ENCODE measurements at regions not wholly inside any gene's neighbourhood (a gene's known extent, or its start where the extent isn't known, plus 50 kb on each side); places are given as distances from the start of the nearest gene placed in this dataset.

DNA sequence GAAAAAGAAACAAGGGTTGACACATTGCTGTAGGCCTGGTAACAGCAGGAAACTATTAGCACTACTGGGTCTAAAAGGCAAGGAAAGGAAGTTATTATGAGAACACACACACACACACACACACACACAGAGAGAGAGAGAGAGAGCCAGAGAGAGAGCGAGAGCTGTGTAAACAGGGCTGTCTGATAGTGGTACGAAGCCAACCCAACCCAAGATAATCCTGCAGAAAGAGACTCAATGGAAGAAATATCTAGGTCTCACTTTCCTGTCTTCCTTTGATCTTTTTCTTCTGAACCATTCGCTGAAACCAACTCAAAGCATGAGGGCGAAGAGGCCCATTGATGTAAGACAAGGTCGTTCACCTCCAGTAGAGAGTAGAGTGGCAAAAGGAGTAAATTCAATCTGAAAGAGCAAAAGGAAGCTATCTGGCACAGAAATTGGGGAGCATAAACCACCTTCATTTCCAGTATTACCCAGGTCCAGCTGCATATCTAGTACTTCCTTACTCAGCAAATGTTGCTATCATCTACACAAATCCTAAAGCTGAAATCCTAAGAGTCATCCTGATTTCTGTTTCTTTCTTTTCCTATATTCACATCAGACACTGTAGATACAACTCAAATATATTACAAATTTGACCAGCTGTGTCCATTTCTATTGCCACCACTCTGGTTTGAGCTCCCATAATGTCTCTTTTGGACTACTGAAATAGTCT, 110.2 kb downstream of the TMEM26 start:
- DNase-seq (ENCODE audit: low read depth): no peak
- no peak overlapping the region for H3K4me3 ChIP-seq (ENCODE audit: low read depth, low read length)
- TF ChIP-seq CTCF (IDR thresholded peaks at IDR 0.05; ENCODE audit: insufficient read depth, low read depth, low read length): no peak

- DNase-seq (ENCODE audit: low read depth): no peak
- H3K4me3 ChIP-seq (ENCODE audit: low read depth, low read length): no peak overlapping the region
- TF ChIP-seq CTCF (IDR thresholded peaks at IDR 0.05; ENCODE audit: insufficient read depth, low read depth, low read length): no peak
Measured at GRCh38 chr10:61341008-61341407, 112.2 kb downstream of the TMEM26 start.

DNA sequence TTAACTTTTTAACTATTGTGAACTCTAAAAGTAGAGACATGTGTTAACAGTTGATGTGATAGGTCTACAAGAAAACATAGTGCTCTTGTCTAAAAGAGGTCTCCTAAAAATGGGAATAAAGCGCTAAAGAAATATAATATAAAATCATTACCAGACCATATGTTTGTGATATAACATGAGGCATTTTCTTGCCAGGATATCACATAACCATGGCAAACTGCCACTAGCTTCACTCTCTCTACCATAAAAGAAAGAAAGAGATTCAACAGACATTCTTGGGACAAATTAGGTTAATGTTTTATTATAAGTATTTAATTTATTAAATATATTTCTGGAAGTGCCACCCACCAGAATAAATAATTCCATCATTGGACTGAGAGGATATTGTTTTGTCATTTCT, 115.0 kb downstream of the TMEM26 start:
- DNase-seq (ENCODE audit: low read depth): no peak
- H3K4me3 ChIP-seq (ENCODE audit: low read depth, low read length): no peak overlapping the region
- TF ChIP-seq CTCF (IDR thresholded peaks at IDR 0.05; ENCODE audit: insufficient read depth, low read depth, low read length): no peak

DNA sequence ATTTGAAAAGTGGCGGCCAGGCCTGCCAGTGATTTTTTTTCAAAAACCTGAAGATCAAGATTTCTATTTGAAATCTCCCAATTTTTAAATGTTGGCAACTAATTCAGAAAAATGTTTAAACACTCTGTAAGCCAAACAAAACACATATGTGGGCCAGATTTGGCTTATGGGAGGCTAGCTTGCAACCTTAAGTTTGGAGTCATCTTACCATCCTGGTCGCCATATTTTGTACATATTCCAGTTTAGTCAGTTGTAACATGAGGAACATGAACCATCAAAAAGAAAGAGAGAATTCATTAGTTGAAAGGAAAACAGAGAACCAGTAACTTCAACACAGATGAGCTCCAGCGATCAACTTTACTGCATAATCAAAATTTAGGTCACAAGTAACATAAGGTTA, 115.4 kb downstream of the TMEM26 start:
- DNase-seq (ENCODE audit: low read depth): peak; percentile 5
- H3K4me3 ChIP-seq (ENCODE audit: low read depth, low read length): no peak overlapping the region
- no peak for TF ChIP-seq CTCF (IDR thresholded peaks at IDR 0.05; ENCODE audit: insufficient read depth, low read depth, low read length)

GRCh38 chr10:61336831-61337230, 116.3 kb downstream of the TMEM26 start:
- TF ChIP-seq CTCF (IDR thresholded peaks at IDR 0.05; ENCODE audit: insufficient read depth, low read depth, low read length): no peak
- no peak overlapping the region for H3K4me3 ChIP-seq (ENCODE audit: low read depth, low read length)
- no peak for DNase-seq (ENCODE audit: low read depth)

DNA sequence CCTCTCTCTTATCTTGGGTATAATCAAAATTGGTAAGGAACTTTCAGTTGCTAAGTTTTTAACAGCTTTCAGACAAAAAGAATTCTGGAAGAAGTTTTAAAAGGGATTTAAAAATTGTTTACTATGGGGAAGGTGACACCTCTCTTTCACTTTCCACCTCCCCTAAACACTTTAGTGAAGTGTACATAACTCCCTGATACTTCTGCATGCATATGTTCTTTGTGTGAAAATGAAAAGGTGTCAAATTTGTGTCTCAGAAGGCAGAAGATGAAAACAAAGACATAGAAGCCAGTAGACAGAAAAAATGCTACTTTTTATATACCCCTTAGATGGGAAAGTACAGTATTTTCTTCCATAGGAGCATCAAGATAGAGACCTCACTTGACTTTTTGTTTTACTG, 117.8 kb downstream of the TMEM26 start:
- no peak for DNase-seq (ENCODE audit: low read depth)
- TF ChIP-seq CTCF (IDR thresholded peaks at IDR 0.05; ENCODE audit: insufficient read depth, low read depth, low read length): no peak
- H3K4me3 ChIP-seq (ENCODE audit: low read depth, low read length): no peak overlapping the region

DNA sequence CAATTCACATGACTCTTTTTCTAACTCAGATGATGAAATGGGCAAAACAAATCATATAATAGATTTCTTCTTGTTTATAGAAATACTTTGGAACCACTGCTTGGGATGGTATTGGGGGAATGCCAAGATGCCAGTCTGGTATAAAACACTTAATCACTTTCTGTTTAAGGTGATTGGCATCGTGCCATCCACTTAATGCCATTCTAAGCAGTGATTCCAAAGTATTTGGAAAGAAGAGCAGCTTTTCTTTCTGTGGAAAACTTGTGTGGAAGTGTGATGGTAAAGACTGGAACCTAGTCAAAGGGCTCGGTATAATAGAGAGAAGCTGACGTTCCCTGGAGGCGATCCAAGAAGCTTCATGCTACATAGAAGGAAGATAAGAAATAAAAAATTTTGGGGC, 120.6 kb downstream of the TMEM26 start:
- no peak overlapping the region for H3K4me3 ChIP-seq (ENCODE audit: low read depth, low read length)

More for the DNA sequence above, 120.6 kb downstream of the TMEM26 start:
- TF ChIP-seq CTCF (IDR thresholded peaks at IDR 0.05; ENCODE audit: insufficient read depth, low read depth, low read length): no peak
- DNase-seq (ENCODE audit: low read depth): no peak

Measured in fibroblast of villous mesenchyme (primary cell).